IMR-90 (cell line): ENCODE measurements at regions not wholly inside any gene's neighbourhood (a gene's known extent, or its start where the extent isn't known, plus 50 kb on each side); places are given as distances from the start of the nearest gene placed in this dataset.

ENCODE experiments used
- ATAC-seq: fragments of 200-7000 bp; cut with Tn5 transposase; 2 replicates; pipeline ENCODE4 v1.9.1; 2020; ENCODE audit warnings: low read depth, mild to moderate bottlenecking, moderate library complexity
- BruUV-seq: library from RNA; stranded (reverse); fragments of 400-500 nt; replicated peaks from 2 replicates; lab custom pipeline; 2021; lab: Mats Ljungman, UMichigan
- CTCF ChIA-PET: fragments of 300-600 bp; formaldehyde crosslinking; extraction: SDS; loops from one replicate; lab custom pipeline; 2021; ENCODE audit warnings: antibody characterized with exemption; lab: Yijun Ruan, JAX
- POLR2A ChIA-PET: fragments of 300-600 bp; sonication (Branson Sonifier 250); formaldehyde crosslinking; loops from one replicate; lab custom pipeline; 2022; ENCODE audit warnings: antibody characterized with exemption; ENCODE audit not compliant: unreplicated experiment; lab: Charles Lee
- DNase-seq: peaks from one replicate; pipeline ENCODE4 v3.0.0; 2013
- H2AFZ ChIP-seq: replicated peaks from 2 replicates; pipeline ENCODE3; 2013; ENCODE audit warnings: low read length, mild to moderate bottlenecking; ENCODE audit not compliant: poor library complexity
- H2AK5ac ChIP-seq: 2 replicates; pipeline ENCODE4 v1.6.1; 2013; ENCODE audit warnings: low read depth, low read length, inconsistent platforms
- H2AK9ac ChIP-seq: replicated peaks from 2 replicates; pipeline ENCODE3; 2013; ENCODE audit warnings: mild to moderate bottlenecking, low read depth, low read length, moderate library complexity; ENCODE audit not compliant: poor library complexity
- H2BK120ac ChIP-seq: 2 replicates; pipeline ENCODE4 v1.6.1; 2013; ENCODE audit warnings: low read depth, low read length, inconsistent platforms
- H2BK15ac ChIP-seq: 3 replicates; pipeline ENCODE4 v1.6.1; 2013; ENCODE audit warnings: low read depth, low read length, inconsistent platforms
- H2BK20ac ChIP-seq: 2 replicates; pipeline ENCODE4 v1.6.1; 2013; ENCODE audit warnings: low read depth, mild to moderate bottlenecking, inconsistent platforms, low read length, moderate library complexity
- H2BK5ac ChIP-seq: 2 replicates; pipeline ENCODE4 v1.6.1; 2013; ENCODE audit warnings: mild to moderate bottlenecking, low read depth, low read length, inconsistent platforms; ENCODE audit not compliant: poor library complexity, severe bottlenecking
- H3K14ac ChIP-seq: replicated peaks from 2 replicates; pipeline ENCODE4 v1.6.1; 2013; ENCODE audit warnings: low read depth, low read length, inconsistent platforms
- H3K18ac ChIP-seq: 2 replicates; pipeline ENCODE4 v1.6.1; 2013; ENCODE audit warnings: low read depth, low read length, control low read depth
- H3K23ac ChIP-seq: 2 replicates; pipeline ENCODE4 v1.6.1; 2013; ENCODE audit warnings: low read depth, low read length, inconsistent platforms
- H3K27ac ChIP-seq: 2 replicates; pipeline ENCODE4 v1.5.1; 2013; ENCODE audit warnings: mild to moderate bottlenecking, control low read depth, low read length; ENCODE audit not compliant: insufficient read depth
- H3K27me3 ChIP-seq: 2 replicates; pipeline ENCODE4 v1.6.1; 2013; ENCODE audit warnings: low read length; ENCODE audit not compliant: control insufficient read depth, insufficient read depth
- H3K36me3 ChIP-seq: 2 replicates; pipeline ENCODE4 v1.6.1; 2013; ENCODE audit warnings: low read length, mixed read lengths; ENCODE audit not compliant: control insufficient read depth, insufficient read depth
- H3K4ac ChIP-seq: 2 replicates; pipeline ENCODE4 v1.6.1; 2013; ENCODE audit warnings: low read depth, low read length, inconsistent platforms
- H3K4me1 ChIP-seq: 2 replicates; pipeline ENCODE4 v1.6.1; 2013; ENCODE audit warnings: low read length, mixed read lengths; ENCODE audit not compliant: control insufficient read depth, insufficient read depth
- H3K4me2 ChIP-seq: 2 replicates; pipeline ENCODE4 v1.6.1; 2013; ENCODE audit warnings: low read depth, mild to moderate bottlenecking, control low read depth, low read length, moderate library complexity
- H3K4me3 ChIP-seq: 2 replicates; pipeline ENCODE4 v1.5.1; 2013; ENCODE audit warnings: low read depth, mild to moderate bottlenecking, control low read depth, low read length, moderate library complexity; ENCODE audit not compliant: insufficient read depth
- H3K56ac ChIP-seq: 2 replicates; pipeline ENCODE4 v1.6.1; 2013; ENCODE audit warnings: low read length, inconsistent platforms; ENCODE audit not compliant: insufficient read depth; ENCODE audit errors: extremely low read depth
- H3K79me1 ChIP-seq, 2 experiments: 2 replicates each; pipeline ENCODE4 v1.6.1; 2013; ENCODE audit warnings: low read length in 2 of 2, inconsistent platforms in 1 of 2, low read depth in 1 of 2
- H3K9ac ChIP-seq: 2 replicates; pipeline ENCODE4 v1.6.1; 2013; ENCODE audit warnings: low read depth, low read length, control low read depth
- H3K9me1 ChIP-seq: 2 replicates; pipeline ENCODE4 v1.6.1; 2013; ENCODE audit warnings: low read length, inconsistent platforms; ENCODE audit not compliant: insufficient read depth
- H3K9me3 ChIP-seq: 2 replicates; pipeline ENCODE4 v1.6.1; 2013; ENCODE audit warnings: low read length; ENCODE audit not compliant: control insufficient read depth, insufficient read depth
- H4K20me1 ChIP-seq: 2 replicates; pipeline ENCODE4 v1.6.1; 2013; ENCODE audit warnings: low read length, inconsistent platforms; ENCODE audit not compliant: insufficient read depth
- H4K5ac ChIP-seq: 2 replicates; pipeline ENCODE4 v1.6.1; 2013; ENCODE audit warnings: mild to moderate bottlenecking, low read depth, low read length, control low read depth
- H4K8ac ChIP-seq, 2 experiments: 2 replicates each; pipeline ENCODE4 v1.6.1; 2013; ENCODE audit warnings: low read depth in 2 of 2, low read length in 2 of 2, control low read depth in 1 of 2, inconsistent platforms in 1 of 2
- H4K91ac ChIP-seq: 2 replicates; pipeline ENCODE4 v1.6.1; 2013; ENCODE audit warnings: low read depth, low read length, inconsistent platforms; ENCODE audit not compliant: insufficient read depth
- BHLHE40 ChIP-seq: fragments of 150-350 bp; IDR thresholded peaks from 2 replicates; pipeline ENCODE4 v1.6.1; 2016; ENCODE audit warnings: mild to moderate bottlenecking, low read depth, low read length
- CEBPB ChIP-seq: IDR thresholded peaks from 2 replicates; pipeline ENCODE4 v1.6.1; 2012; ENCODE audit warnings: low read depth, low read length, improper control_type of control experiment
- CHD1 ChIP-seq: IDR thresholded peaks from 2 replicates; pipeline ENCODE4 v1.6.1; 2012; ENCODE audit warnings: low read depth, low read length, improper control_type of control experiment
- CTCF ChIP-seq: conservative IDR thresholded peaks from 2 replicates; pipeline ENCODE4 v1.5.1; 2012; ENCODE audit warnings: mild to moderate bottlenecking, low read depth, low read length, improper control_type of control experiment
- ELK1 ChIP-seq: fragments of 150-350 bp; IDR thresholded peaks from 2 replicates; pipeline ENCODE4 v1.6.1; 2016; ENCODE audit warnings: low read depth, mild to moderate bottlenecking, low read length, moderate library complexity, borderline replicate concordance
- FOS ChIP-seq: fragments of 150-350 bp; IDR thresholded peaks from 2 replicates; pipeline ENCODE4 v1.6.1; 2016; ENCODE audit warnings: low read depth, low read length
- MAFK ChIP-seq: IDR thresholded peaks from 2 replicates; pipeline ENCODE4 v1.6.1; 2012; ENCODE audit warnings: low read depth, low read length, improper control_type of control experiment
- MAZ ChIP-seq: IDR thresholded peaks from 2 replicates; pipeline ENCODE4 v1.6.1; 2012; ENCODE audit warnings: low read depth, mild to moderate bottlenecking, low read length, improper control_type of control experiment, moderate library complexity, borderline replicate concordance
- MXI1 ChIP-seq: IDR thresholded peaks from 2 replicates; pipeline ENCODE4 v1.6.1; 2012; ENCODE audit warnings: low read depth, mild to moderate bottlenecking, low read length, moderate library complexity, borderline replicate concordance
- NFE2L2 ChIP-seq: fragments of 150-350 bp; IDR thresholded peaks from 2 replicates; pipeline ENCODE4 v1.6.1; 2016; ENCODE audit warnings: low read depth, mild to moderate bottlenecking, low read length
- POLR2A ChIP-seq: IDR thresholded peaks from 2 replicates; pipeline ENCODE4 v1.6.1; 2012; ENCODE audit warnings: mild to moderate bottlenecking, low read depth, low read length
- RAD21 ChIP-seq: IDR thresholded peaks from 2 replicates; pipeline ENCODE4 v1.6.1; 2012; ENCODE audit warnings: low read length, improper control_type of control experiment
- RCOR1 ChIP-seq: IDR thresholded peaks from 2 replicates; pipeline ENCODE4 v1.6.1; 2012; ENCODE audit warnings: mild to moderate bottlenecking, low read length, improper control_type of control experiment; ENCODE audit not compliant: insufficient replicate concordance
- RFX5 ChIP-seq: IDR thresholded peaks from 2 replicates; pipeline ENCODE4 v1.8.0; 2012; ENCODE audit warnings: low read depth, mild to moderate bottlenecking, low read length, moderate library complexity
- SMC3 ChIP-seq: fragments of 150-350 bp; IDR thresholded peaks from 2 replicates; pipeline ENCODE4 v1.6.1; 2016; ENCODE audit warnings: low read depth, mild to moderate bottlenecking, antibody characterized with exemption, low read length, moderate library complexity
- USF2 ChIP-seq: fragments of 150-350 bp; IDR thresholded peaks from 2 replicates; pipeline ENCODE4 v1.6.1; 2017; ENCODE audit warnings: mild to moderate bottlenecking, antibody characterized with exemption, low read length, low read depth
- WGBS, 2 experiments: methylation state at CpG; one replicate each; pipeline versions ENCODE4 v1.1.5 to v1.1.7; 2013; ENCODE audit warnings: missing lambda C conversion rate in 2 of 2; ENCODE audit not compliant: insufficient read length in 1 of 2; ENCODE audit errors: extremely low coverage in 2 of 2; 5-methylcytosine and 5-hydroxymethylcytosine counted together
- dilution Hi-C: fragments of 300-500 bp; cut with HindIII; formaldehyde crosslinking; loops from one replicate; pipeline ENCODE4 v1.14.3; 2018; ENCODE audit warnings: low sequenced_read_pairs; ENCODE audit not compliant: unreplicated experiment
- in situ Hi-C: fragments of 300-500 bp; cut with MboI; formaldehyde crosslinking; loops from 3 replicates; pipeline ENCODE4 v1.14.3; 2019; ENCODE audit warnings: low sequenced_read_pairs, inconsistent platforms, mixed read lengths
- intact Hi-C: fragments of 100-400 bp; cut with micrococcal nuclease; formaldehyde crosslinking; loops from 2 replicates; pipeline ENCODE4 v1.10.0; 2022

- H2AFZ ChIP-seq: peak overlapping the region; percentile 46
- CTCF ChIA-PET: no interaction called here
- intact Hi-C loops: no loop called here
- H4K8ac ChIP-seq: no peak overlapping the region
- H3K4ac ChIP-seq: no peak overlapping the region
- H3K9ac ChIP-seq: no peak overlapping the region
- H4K20me1 ChIP-seq: no peaks in the 10 kb centered on the region
- H3K79me1 ChIP-seq: no peaks in the 10 kb centered on the region
- WGBS, 2 experiments: no CpG with 5 or more reads among the region's 4 CpGs
- no peak overlapping the region for H4K91ac ChIP-seq
- no peak overlapping the region for H4K5ac ChIP-seq
- peak; percentile 25 for DNase-seq
- no peak overlapping the region for H2AK9ac ChIP-seq
- in situ Hi-C loops: loop anchor here (5.0 kb wide), 1 partner anchor 799 kb away; no protein-coding TSS in a partner anchor
- no peak overlapping the region for H3K56ac ChIP-seq
- no peaks in the 10 kb centered on the region; the same call in 1 of the 2 replicates for H3K27me3 ChIP-seq
- H3K27ac ChIP-seq: no peak overlapping the region
- H2AK5ac ChIP-seq: no peak overlapping the region
- no peak overlapping the region for H3K4me2 ChIP-seq
- TF ChIP-seq MAFK (no peak), USF2 (no peak), RAD21 (no peak), FOS (no peak), RCOR1 (no peak), RFX5 (no peak), CTCF (no peak), MAZ (no peak), BHLHE40 (no peak), MXI1 (no peak), CEBPB (no peak), SMC3 (no peak), NFE2L2 (no peak), POLR2A (no peak), CHD1 (no peak), ELK1 (no peak)
- no peak for ATAC-seq
- H3K36me3 ChIP-seq: no peaks in the 10 kb centered on the region
- H3K9me1 ChIP-seq: no peaks in the 10 kb centered on the region
- POLR2A ChIA-PET: no interaction called here
- no peak overlapping the region for H2BK120ac ChIP-seq
- H3K4me3 ChIP-seq: no peak overlapping the region
- H2BK5ac ChIP-seq: no peak overlapping the region
- no TSS peak for BruUV-seq
- dilution Hi-C loops: no loop called here
- no peak overlapping the region for H3K23ac ChIP-seq
- no peak overlapping the region for H2BK20ac ChIP-seq
- no peaks in the 10 kb centered on the region for H3K4me1 ChIP-seq
- H2BK15ac ChIP-seq: no peak overlapping the region
- no peaks in the 10 kb centered on the region for H3K9me3 ChIP-seq
- H3K18ac ChIP-seq: no peak overlapping the region
- no peak overlapping the region for H3K14ac ChIP-seq
Observed at GRCh38 chr15:47991357-47991756, 129.4 kb upstream of the SLC24A5 start.
